SK-N-SH (cell line): ENCODE measurements at regions not wholly inside any gene's neighbourhood (a gene's known extent, or its start where the extent isn't known, plus 50 kb on each side); places are given as distances from the start of the nearest gene placed in this dataset.

ENCODE experiments used
- CTCF ChIA-PET: fragments of 300-600, 350-600 bp; formaldehyde crosslinking; extraction: SDS; loops from one replicate; lab custom pipeline; 2021; lab: Yijun Ruan, JAX
- POLR2A ChIA-PET: fragments of 350-600 bp; sonication (Branson Sonifier 250); formaldehyde crosslinking; extraction: SDS; loops from one replicate; lab custom pipeline; 2020; ENCODE audit warnings: antibody characterized with exemption, inconsistent platforms; lab: Yijun Ruan, JAX
- DNase-seq: peaks from one replicate; pipeline ENCODE4 v3.0.0; 2012
- H2AFZ ChIP-seq: fragments of 200-600 bp; sonication (generic); 2 replicates; pipeline ENCODE4 v1.8.1; 2016; ENCODE audit warnings: antibody characterized with exemption, mild to moderate bottlenecking, low read depth
- H3F3A ChIP-seq: fragments of 200-600 bp; sonication (generic); replicated peaks from 2 replicates; pipeline ENCODE3; 2016; ENCODE audit warnings: antibody characterized with exemption, mild to moderate bottlenecking; ENCODE audit not compliant: insufficient read depth
- H3K27ac ChIP-seq, 2 experiments: fragments of 200-500 bp in 1 of 2; fragments of 200-600 bp in 1 of 2; sonication (Bioruptor generic) in 1 of 2; sonication (generic), shearing (Covaris generic) in 1 of 2; 2 replicates each; pipeline versions ENCODE4 v1.5.1 to v1.6.1; 2014 to 2016; ENCODE audit warnings: low read depth in 2 of 2, inconsistent platforms in 1 of 2, low read length in 1 of 2, mild to moderate bottlenecking in 1 of 2, mixed read lengths in 1 of 2
- H3K27me3 ChIP-seq: fragments of 200-600 bp; sonication (generic), shearing (Covaris generic); 2 replicates; pipeline ENCODE4 v1.6.1; 2016; ENCODE audit warnings: mixed run types; ENCODE audit not compliant: insufficient read depth
- H3K36me3 ChIP-seq, 2 experiments: fragments of 200-500 bp in 1 of 2; fragments of 200-600 bp in 1 of 2; sonication (Bioruptor generic) in 1 of 2; sonication (generic) in 1 of 2; replicated peaks in 1 of 2; 2 replicates each; pipeline versions ENCODE3 to v1.5.1; 2014 to 2016; ENCODE audit warnings: low read length in 1 of 2, mild to moderate bottlenecking in 1 of 2; ENCODE audit not compliant: insufficient read depth in 2 of 2, control insufficient read depth in 1 of 2
- H3K4me1 ChIP-seq, 2 experiments: fragments of 200-500 bp in 1 of 2; fragments of 200-600 bp in 1 of 2; sonication (Bioruptor generic) in 1 of 2; sonication (generic), shearing (Covaris generic) in 1 of 2; 2 replicates each; pipeline versions ENCODE4 v1.5.1 to v1.6.1; 2014 to 2016; ENCODE audit warnings: low read depth in 1 of 2, low read length in 1 of 2, mixed run types in 1 of 2; ENCODE audit not compliant: insufficient read depth in 2 of 2, control insufficient read depth in 1 of 2
- H3K4me2 ChIP-seq: fragments of 200-600 bp; sonication (generic), shearing (Covaris generic); 2 replicates; pipeline ENCODE4 v1.6.1; 2017; ENCODE audit warnings: mixed run types
- H3K4me3 ChIP-seq, 2 experiments: fragments of 200-500 bp in 1 of 2; fragments of 200-600 bp in 1 of 2; sonication (Bioruptor generic) in 1 of 2; sonication (generic), shearing (Covaris generic) in 1 of 2; 2 replicates each; pipeline versions ENCODE4 v1.5.1 to v1.8.1; 2014 to 2016; ENCODE audit warnings: low read depth in 2 of 2, inconsistent platforms in 1 of 2, low read length in 1 of 2, mild to moderate bottlenecking in 1 of 2, mixed read lengths in 1 of 2, moderate library complexity in 1 of 2
- H3K79me2 ChIP-seq: fragments of 200-600 bp; sonication (generic); 2 replicates; pipeline ENCODE4 v1.8.1; 2017; ENCODE audit warnings: mild to moderate bottlenecking; ENCODE audit not compliant: insufficient read depth
- H3K9ac ChIP-seq: fragments of 200-600 bp; sonication (generic); 2 replicates; pipeline ENCODE4 v1.6.1; 2017; ENCODE audit warnings: mixed run types
- H3K9me2 ChIP-seq: fragments of 200-600 bp; sonication (generic); 2 replicates; pipeline ENCODE4 v1.6.1; 2017; ENCODE audit warnings: mixed run types
- H3K9me3 ChIP-seq: fragments of 200-600 bp; sonication (generic); 2 replicates; pipeline ENCODE4 v1.6.1; 2017; ENCODE audit warnings: mixed run types, mild to moderate bottlenecking, moderate library complexity
- H4K20me1 ChIP-seq: fragments of 200-600 bp; sonication (generic); 2 replicates; pipeline ENCODE4 v1.6.1; 2017; ENCODE audit warnings: mild to moderate bottlenecking, mixed run types; ENCODE audit not compliant: insufficient read depth
- CHD2 ChIP-seq: fragments of 150-350 bp; IDR thresholded peaks from 2 replicates; pipeline ENCODE4 v1.6.1; 2018; ENCODE audit warnings: low read length; ENCODE audit not compliant: partially characterized antibody
- EZH2phosphoT487 ChIP-seq: fragments of 200-600 bp; sonication (generic); IDR thresholded peaks from 2 replicates; pipeline ENCODE4 v1.6.1; 2017; ENCODE audit warnings: low read depth, mixed run types, mild to moderate bottlenecking, antibody characterized with exemption, moderate library complexity, borderline replicate concordance
- FOXM1 ChIP-seq: IDR thresholded peaks from 2 replicates; pipeline ENCODE4 v1.4.0; 2012; ENCODE audit warnings: low read depth, mild to moderate bottlenecking
- GABPA ChIP-seq: IDR thresholded peaks from 2 replicates; pipeline ENCODE4 v1.4.0; 2012; ENCODE audit warnings: low read depth, mild to moderate bottlenecking
- JUND ChIP-seq: IDR thresholded peaks from 2 replicates; pipeline ENCODE4 v1.4.0; 2012
- NFIC ChIP-seq: IDR thresholded peaks from 2 replicates; pipeline ENCODE4 v1.4.0; 2012; ENCODE audit warnings: borderline replicate concordance
- NRF1 ChIP-seq: IDR thresholded peaks from 2 replicates; pipeline ENCODE4 v1.6.1; 2012; ENCODE audit warnings: low read depth, mild to moderate bottlenecking, low read length
- RFX5 ChIP-seq: IDR thresholded peaks from 2 replicates; pipeline ENCODE4 v1.6.1; 2012; ENCODE audit warnings: mild to moderate bottlenecking, improper control_type of control experiment, low read length
- RXRA ChIP-seq: IDR thresholded peaks from 2 replicates; pipeline ENCODE4 v1.4.0; 2012; ENCODE audit warnings: low read depth, mild to moderate bottlenecking, borderline replicate concordance
- SIN3A ChIP-seq: IDR thresholded peaks from 2 replicates; pipeline ENCODE4 v1.6.1; 2012; ENCODE audit warnings: low read depth, mild to moderate bottlenecking, low read length, moderate library complexity, borderline replicate concordance
- SMC3 ChIP-seq: IDR thresholded peaks from 2 replicates; pipeline ENCODE4 v1.6.1; 2012; ENCODE audit warnings: low read depth, low read length, improper control_type of control experiment
- YY1 ChIP-seq: IDR thresholded peaks from 2 replicates; pipeline ENCODE4 v1.4.0; 2012; ENCODE audit warnings: low read depth, mild to moderate bottlenecking
- WGBS: methylation state at CpG from one replicate; pipeline ENCODE4 v1.1.6; 2017; ENCODE audit warnings: low lambda C conversion rate; 5-methylcytosine and 5-hydroxymethylcytosine counted together
- TF ChIP-seq, protein P1 (sequence below): IDR thresholded peaks from 2 replicates; pipeline ENCODE4 v1.4.0; 2012; ENCODE audit warnings: low read depth, borderline replicate concordance
- TF ChIP-seq, protein P2 (sequence below): IDR thresholded peaks from 2 replicates; pipeline ENCODE4 v1.6.1; 2012; ENCODE audit warnings: mild to moderate bottlenecking, low read depth, low read length, moderate library complexity
- TF ChIP-seq, protein P3 (sequence below): fragments of 200-600 bp; sonication (generic); IDR thresholded peaks from 2 replicates; pipeline ENCODE4 v1.6.1; 2017; ENCODE audit warnings: antibody characterized with exemption, mild to moderate bottlenecking, moderate library complexity
- TF ChIP-seq, protein P4 (sequence below): IDR thresholded peaks from 2 replicates; pipeline ENCODE4; 2012
- TF ChIP-seq, protein P5 (sequence below): IDR thresholded peaks from 2 replicates; pipeline ENCODE4 v1.4.0; 2012; ENCODE audit warnings: low read depth, borderline replicate concordance
- TF ChIP-seq, protein P6 (sequence below): fragments of 150-350 bp; IDR thresholded peaks from 2 replicates; pipeline ENCODE4 v1.6.1; 2016; ENCODE audit warnings: mild to moderate bottlenecking, low read depth, low read length

DNA sequence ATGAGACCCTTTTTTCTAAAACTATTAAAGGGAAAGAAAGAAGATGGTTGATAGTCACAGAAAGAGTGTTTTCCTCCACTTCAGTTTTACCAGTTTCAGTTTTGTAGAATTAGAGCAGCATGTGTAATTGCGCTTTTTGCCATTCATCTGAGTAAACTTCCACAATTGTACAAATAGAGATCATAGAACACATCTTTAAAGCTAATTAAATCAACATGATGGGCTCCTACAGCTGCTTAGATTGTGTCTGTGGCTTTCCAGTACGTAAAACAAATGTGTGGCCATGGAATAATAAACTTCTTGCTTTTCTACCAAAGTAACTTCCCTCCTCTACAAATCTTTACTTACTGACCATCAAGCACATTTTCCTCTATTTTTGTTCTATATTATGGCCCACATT is 84.2 kb upstream of the LRIG3 start (continued):
- TF ChIP-seq SMC3 (no peak), GABPA (no peak), RFX5 (no peak)

DNA sequence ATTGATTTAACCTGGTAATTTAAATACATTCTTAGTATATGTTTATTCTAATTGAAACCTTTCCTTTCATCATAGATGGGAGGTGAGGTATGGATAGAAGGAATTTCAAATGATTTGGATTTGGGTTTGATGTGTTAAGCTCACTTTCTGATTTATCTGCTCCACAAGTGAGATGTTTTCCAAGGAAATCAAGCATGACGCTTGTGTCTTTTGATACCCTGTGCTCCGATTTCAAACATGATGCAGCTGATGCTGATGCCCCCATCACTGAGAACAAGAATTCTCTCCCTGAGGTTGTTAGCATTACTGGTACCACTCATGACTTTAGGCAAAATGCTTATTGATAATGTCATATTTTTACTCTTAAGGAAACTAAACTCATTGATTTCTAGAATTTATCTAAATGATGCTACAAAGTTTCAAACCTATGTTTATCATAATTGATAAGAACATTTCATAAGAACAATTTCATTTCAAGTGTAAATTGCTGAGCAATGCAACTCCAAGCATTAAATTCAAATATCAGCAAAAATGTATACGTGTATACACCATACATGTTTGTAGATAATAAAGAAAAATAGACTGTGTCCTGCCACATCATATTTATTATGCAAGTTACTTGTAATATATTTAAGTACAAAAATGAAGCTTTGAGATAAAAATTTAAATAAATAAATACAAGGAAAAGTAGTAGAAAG is 75.5 kb upstream of the LRIG3 start:
- Histone ChIP-seq H2AFZ (no peak overlapping the region), H3K9me3 (no peaks in the 10 kb centered on the region), H3K36me3 (no peaks in the 10 kb centered on the region), H3K79me2 (no peaks in the 10 kb centered on the region), H4K20me1 (no peaks in the 10 kb centered on the region), H3K9ac (no peak overlapping the region), H3K4me3 (no peak overlapping the region), H3K27me3 (peaks cover 4% of the 10 kb centered on the region; the same call in 1 of the 2 replicates), H3K9me2 (no peaks in the 10 kb centered on the region), H3K4me1 (no peaks in the 10 kb centered on the region), H3K27ac (no peak overlapping the region), H3K4me2 (no peak overlapping the region), H3F3A (no peaks in the 10 kb centered on the region)
- ChIA-PET CTCF (no interaction called here), POLR2A (no interaction called here)
- TF ChIP-seq, protein P1, sequence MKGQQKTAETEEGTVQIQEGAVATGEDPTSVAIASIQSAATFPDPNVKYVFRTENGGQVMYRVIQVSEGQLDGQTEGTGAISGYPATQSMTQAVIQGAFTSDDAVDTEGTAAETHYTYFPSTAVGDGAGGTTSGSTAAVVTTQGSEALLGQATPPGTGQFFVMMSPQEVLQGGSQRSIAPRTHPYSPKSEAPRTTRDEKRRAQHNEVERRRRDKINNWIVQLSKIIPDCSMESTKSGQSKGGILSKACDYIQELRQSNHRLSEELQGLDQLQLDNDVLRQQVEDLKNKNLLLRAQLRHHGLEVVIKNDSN: no peak
- TF ChIP-seq FOXM1 (no peak), SMC3 (no peak), RXRA (no peak), EZH2phosphoT487 (no peak), YY1 (no peak), RFX5 (no peak), NFIC (no peak), SIN3A (no peak), NRF1 (no peak), JUND (no peak), CHD2 (no peak)
- TF ChIP-seq, protein P2, sequence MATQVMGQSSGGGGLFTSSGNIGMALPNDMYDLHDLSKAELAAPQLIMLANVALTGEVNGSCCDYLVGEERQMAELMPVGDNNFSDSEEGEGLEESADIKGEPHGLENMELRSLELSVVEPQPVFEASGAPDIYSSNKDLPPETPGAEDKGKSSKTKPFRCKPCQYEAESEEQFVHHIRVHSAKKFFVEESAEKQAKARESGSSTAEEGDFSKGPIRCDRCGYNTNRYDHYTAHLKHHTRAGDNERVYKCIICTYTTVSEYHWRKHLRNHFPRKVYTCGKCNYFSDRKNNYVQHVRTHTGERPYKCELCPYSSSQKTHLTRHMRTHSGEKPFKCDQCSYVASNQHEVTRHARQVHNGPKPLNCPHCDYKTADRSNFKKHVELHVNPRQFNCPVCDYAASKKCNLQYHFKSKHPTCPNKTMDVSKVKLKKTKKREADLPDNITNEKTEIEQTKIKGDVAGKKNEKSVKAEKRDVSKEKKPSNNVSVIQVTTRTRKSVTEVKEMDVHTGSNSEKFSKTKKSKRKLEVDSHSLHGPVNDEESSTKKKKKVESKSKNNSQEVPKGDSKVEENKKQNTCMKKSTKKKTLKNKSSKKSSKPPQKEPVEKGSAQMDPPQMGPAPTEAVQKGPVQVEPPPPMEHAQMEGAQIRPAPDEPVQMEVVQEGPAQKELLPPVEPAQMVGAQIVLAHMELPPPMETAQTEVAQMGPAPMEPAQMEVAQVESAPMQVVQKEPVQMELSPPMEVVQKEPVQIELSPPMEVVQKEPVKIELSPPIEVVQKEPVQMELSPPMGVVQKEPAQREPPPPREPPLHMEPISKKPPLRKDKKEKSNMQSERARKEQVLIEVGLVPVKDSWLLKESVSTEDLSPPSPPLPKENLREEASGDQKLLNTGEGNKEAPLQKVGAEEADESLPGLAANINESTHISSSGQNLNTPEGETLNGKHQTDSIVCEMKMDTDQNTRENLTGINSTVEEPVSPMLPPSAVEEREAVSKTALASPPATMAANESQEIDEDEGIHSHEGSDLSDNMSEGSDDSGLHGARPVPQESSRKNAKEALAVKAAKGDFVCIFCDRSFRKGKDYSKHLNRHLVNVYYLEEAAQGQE: no peak
- TF ChIP-seq, protein P3, sequence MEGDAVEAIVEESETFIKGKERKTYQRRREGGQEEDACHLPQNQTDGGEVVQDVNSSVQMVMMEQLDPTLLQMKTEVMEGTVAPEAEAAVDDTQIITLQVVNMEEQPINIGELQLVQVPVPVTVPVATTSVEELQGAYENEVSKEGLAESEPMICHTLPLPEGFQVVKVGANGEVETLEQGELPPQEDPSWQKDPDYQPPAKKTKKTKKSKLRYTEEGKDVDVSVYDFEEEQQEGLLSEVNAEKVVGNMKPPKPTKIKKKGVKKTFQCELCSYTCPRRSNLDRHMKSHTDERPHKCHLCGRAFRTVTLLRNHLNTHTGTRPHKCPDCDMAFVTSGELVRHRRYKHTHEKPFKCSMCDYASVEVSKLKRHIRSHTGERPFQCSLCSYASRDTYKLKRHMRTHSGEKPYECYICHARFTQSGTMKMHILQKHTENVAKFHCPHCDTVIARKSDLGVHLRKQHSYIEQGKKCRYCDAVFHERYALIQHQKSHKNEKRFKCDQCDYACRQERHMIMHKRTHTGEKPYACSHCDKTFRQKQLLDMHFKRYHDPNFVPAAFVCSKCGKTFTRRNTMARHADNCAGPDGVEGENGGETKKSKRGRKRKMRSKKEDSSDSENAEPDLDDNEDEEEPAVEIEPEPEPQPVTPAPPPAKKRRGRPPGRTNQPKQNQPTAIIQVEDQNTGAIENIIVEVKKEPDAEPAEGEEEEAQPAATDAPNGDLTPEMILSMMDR: no peak
- TF ChIP-seq, protein P4, sequence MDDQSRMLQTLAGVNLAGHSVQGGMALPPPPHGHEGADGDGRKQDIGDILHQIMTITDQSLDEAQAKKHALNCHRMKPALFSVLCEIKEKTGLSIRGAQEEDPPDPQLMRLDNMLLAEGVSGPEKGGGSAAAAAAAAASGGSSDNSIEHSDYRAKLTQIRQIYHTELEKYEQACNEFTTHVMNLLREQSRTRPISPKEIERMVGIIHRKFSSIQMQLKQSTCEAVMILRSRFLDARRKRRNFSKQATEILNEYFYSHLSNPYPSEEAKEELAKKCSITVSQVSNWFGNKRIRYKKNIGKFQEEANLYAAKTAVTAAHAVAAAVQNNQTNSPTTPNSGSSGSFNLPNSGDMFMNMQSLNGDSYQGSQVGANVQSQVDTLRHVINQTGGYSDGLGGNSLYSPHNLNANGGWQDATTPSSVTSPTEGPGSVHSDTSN: no peak
- TF ChIP-seq, protein P5, sequence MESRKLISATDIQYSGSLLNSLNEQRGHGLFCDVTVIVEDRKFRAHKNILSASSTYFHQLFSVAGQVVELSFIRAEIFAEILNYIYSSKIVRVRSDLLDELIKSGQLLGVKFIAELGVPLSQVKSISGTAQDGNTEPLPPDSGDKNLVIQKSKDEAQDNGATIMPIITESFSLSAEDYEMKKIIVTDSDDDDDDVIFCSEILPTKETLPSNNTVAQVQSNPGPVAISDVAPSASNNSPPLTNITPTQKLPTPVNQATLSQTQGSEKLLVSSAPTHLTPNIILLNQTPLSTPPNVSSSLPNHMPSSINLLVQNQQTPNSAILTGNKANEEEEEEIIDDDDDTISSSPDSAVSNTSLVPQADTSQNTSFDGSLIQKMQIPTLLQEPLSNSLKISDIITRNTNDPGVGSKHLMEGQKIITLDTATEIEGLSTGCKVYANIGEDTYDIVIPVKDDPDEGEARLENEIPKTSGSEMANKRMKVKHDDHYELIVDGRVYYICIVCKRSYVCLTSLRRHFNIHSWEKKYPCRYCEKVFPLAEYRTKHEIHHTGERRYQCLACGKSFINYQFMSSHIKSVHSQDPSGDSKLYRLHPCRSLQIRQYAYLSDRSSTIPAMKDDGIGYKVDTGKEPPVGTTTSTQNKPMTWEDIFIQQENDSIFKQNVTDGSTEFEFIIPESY: no peak
- TF ChIP-seq, protein P6, sequence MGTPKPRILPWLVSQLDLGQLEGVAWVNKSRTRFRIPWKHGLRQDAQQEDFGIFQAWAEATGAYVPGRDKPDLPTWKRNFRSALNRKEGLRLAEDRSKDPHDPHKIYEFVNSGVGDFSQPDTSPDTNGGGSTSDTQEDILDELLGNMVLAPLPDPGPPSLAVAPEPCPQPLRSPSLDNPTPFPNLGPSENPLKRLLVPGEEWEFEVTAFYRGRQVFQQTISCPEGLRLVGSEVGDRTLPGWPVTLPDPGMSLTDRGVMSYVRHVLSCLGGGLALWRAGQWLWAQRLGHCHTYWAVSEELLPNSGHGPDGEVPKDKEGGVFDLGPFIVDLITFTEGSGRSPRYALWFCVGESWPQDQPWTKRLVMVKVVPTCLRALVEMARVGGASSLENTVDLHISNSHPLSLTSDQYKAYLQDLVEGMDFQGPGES: no peak
- no peak for DNase-seq
- WGBS: 10% methylated on average over 3 of the region's 3 CpGs
